H1 (cell line): ENCODE measurements at regions not wholly inside any gene's neighbourhood (a gene's known extent, or its start where the extent isn't known, plus 50 kb on each side); places are given as distances from the start of the nearest gene placed in this dataset.

ENCODE experiments used
- CTCF ChIA-PET: fragments of 300-600 bp; sonication (Branson Sonifier 250); formaldehyde crosslinking; loops from one replicate; lab custom pipeline; 2021; ENCODE audit not compliant: partially characterized antibody; lab: Charles Lee
- POLR2A ChIA-PET: fragments of 300-600 bp; sonication (Branson Sonifier 250); formaldehyde crosslinking; loops from one replicate; lab custom pipeline; 2021; ENCODE audit warnings: inconsistent platforms; ENCODE audit not compliant: partially characterized antibody; lab: Charles Lee
- DNase-seq, 2 experiments: peaks; one replicate each; pipeline versions ENCODE4 v3.0.0 to v3.0.0-alpha.2; 2010 to 2022; ENCODE audit warnings: low spot score in 2 of 2, low read depth in 1 of 2, mixed read lengths in 1 of 2
- FAIRE-seq: peaks from 2 replicates; lab custom pipeline; 2011; peaks lifted over from hg19 to GRCh38; lab: Jason Lieb, UNC
- H2AFZ ChIP-seq: 2 replicates; pipeline ENCODE4 v1.8.1; 2012; ENCODE audit warnings: low read length, inconsistent platforms
- H2AK5ac ChIP-seq: 2 replicates; pipeline ENCODE4 v1.6.1; 2013; ENCODE audit warnings: low read depth, low read length
- H2BK120ac ChIP-seq: replicated peaks from 2 replicates; pipeline ENCODE3; 2013; ENCODE audit warnings: low read depth, low read length, inconsistent platforms
- H2BK12ac ChIP-seq: 2 replicates; pipeline ENCODE4 v1.6.1; 2013; ENCODE audit warnings: low read depth, low read length
- H2BK15ac ChIP-seq: 2 replicates; pipeline ENCODE4 v1.6.1; 2013; ENCODE audit warnings: low read length
- H2BK20ac ChIP-seq: 2 replicates; pipeline ENCODE4 v1.6.1; 2013; ENCODE audit warnings: low read length
- H2BK5ac ChIP-seq: 2 replicates; pipeline ENCODE4 v1.6.1; 2013; ENCODE audit warnings: low read depth, low read length
- H3K14ac ChIP-seq: 2 replicates; pipeline ENCODE4 v1.6.1; 2013; ENCODE audit warnings: inconsistent platforms; ENCODE audit not compliant: insufficient read length
- H3K18ac ChIP-seq: 2 replicates; pipeline ENCODE4 v1.6.1; 2013; ENCODE audit warnings: low read length; ENCODE audit errors: extremely low read depth
- H3K23ac ChIP-seq: 2 replicates; pipeline ENCODE4 v1.6.1; 2013; ENCODE audit warnings: inconsistent platforms; ENCODE audit not compliant: insufficient read length
- H3K23me2 ChIP-seq: 2 replicates; pipeline ENCODE4 v1.6.1; 2013; ENCODE audit warnings: low read depth, low read length
- H3K27ac ChIP-seq: 2 replicates; pipeline ENCODE4 v1.6.1; 2011; ENCODE audit warnings: low read depth, low read length, inconsistent platforms
- H3K27me3 ChIP-seq, 4 experiments: replicated peaks in 1 of 4; 1 replicate in 1 of 4; 2 replicates in 3 of 4; pipeline versions ENCODE4 v1.6.1 to v1.8.1; 2011 to 2013; ENCODE audit warnings: low read length in 3 of 4, mild to moderate bottlenecking in 3 of 4, inconsistent platforms in 2 of 4, mixed read lengths in 2 of 4, moderate library complexity in 1 of 4; ENCODE audit not compliant: control insufficient read depth in 3 of 4, insufficient read depth in 3 of 4; ENCODE audit errors: extremely low read depth in 1 of 4
- H3K36me3 ChIP-seq, 4 experiments: 2 replicates each; pipeline versions ENCODE4 v1.6.1 to v1.8.1; 2011 to 2013; ENCODE audit warnings: mild to moderate bottlenecking in 4 of 4, low read length in 3 of 4, moderate library complexity in 2 of 4, control low read depth in 1 of 4, inconsistent platforms in 1 of 4; ENCODE audit not compliant: insufficient read depth in 4 of 4, control insufficient read depth in 2 of 4
- H3K4ac ChIP-seq: replicated peaks from 2 replicates; pipeline ENCODE3; 2013; ENCODE audit warnings: low read length, low read depth, mixed read lengths, inconsistent platforms; ENCODE audit not compliant: insufficient read length
- H3K4me1 ChIP-seq, 4 experiments: replicated peaks in 1 of 4; 1 replicate in 1 of 4; 2 replicates in 3 of 4; pipeline versions ENCODE4 v1.6.1 to v1.8.1; 2011 to 2013; ENCODE audit warnings: low read length in 3 of 4, inconsistent platforms in 2 of 4, mixed read lengths in 1 of 4; ENCODE audit not compliant: insufficient read depth in 4 of 4, control insufficient read depth in 3 of 4
- H3K4me2 ChIP-seq, 2 experiments: 2 replicates each; pipeline versions ENCODE4 v1.6.1 to v1.8.1; 2011 to 2013; ENCODE audit warnings: low read depth in 2 of 2, low read length in 2 of 2, control low read depth in 1 of 2, inconsistent platforms in 1 of 2, mild to moderate bottlenecking in 1 of 2; ENCODE audit not compliant: insufficient read depth in 1 of 2
- H3K4me3 ChIP-seq, 4 experiments: fragments of 200-600, 300-600 bp in 1 of 4; sonication (generic), shearing (Covaris generic), sonication (Bioruptor Twin) in 1 of 4; 2 replicates each; pipeline versions ENCODE4 v1.5.1 to v1.8.1; 2011 to 2016; ENCODE audit warnings: low read length in 4 of 4, low read depth in 3 of 4, control low read depth in 2 of 4, inconsistent platforms in 2 of 4, mild to moderate bottlenecking in 2 of 4, mixed read lengths in 1 of 4, moderate library complexity in 1 of 4; ENCODE audit not compliant: insufficient read depth in 2 of 4; ENCODE audit errors: extremely low read depth in 1 of 4
- H3K56ac ChIP-seq: replicated peaks from 2 replicates; pipeline ENCODE3; 2013; ENCODE audit warnings: low read depth, mild to moderate bottlenecking, mixed read lengths, low read length, inconsistent platforms; ENCODE audit not compliant: insufficient read length
- H3K79me1 ChIP-seq: 2 replicates; pipeline ENCODE4 v1.6.1; 2013; ENCODE audit warnings: low read depth, low read length, control low read depth
- H3K79me2 ChIP-seq, 2 experiments: 2 replicates each; pipeline versions ENCODE4 v1.6.1 to v1.8.1; 2012 to 2013; ENCODE audit warnings: low read length in 2 of 2, mild to moderate bottlenecking in 2 of 2, inconsistent platforms in 1 of 2; ENCODE audit not compliant: insufficient read depth in 2 of 2, control insufficient read depth in 1 of 2
- H3K9ac ChIP-seq, 4 experiments: replicated peaks in 1 of 4; 1 replicate in 1 of 4; 2 replicates in 3 of 4; pipeline versions ENCODE4 v1.6.1 to v1.8.1; 2011 to 2013; ENCODE audit warnings: low read depth in 3 of 4, low read length in 3 of 4, control low read depth in 2 of 4, mild to moderate bottlenecking in 2 of 4, moderate library complexity in 2 of 4, inconsistent platforms in 1 of 4; ENCODE audit errors: extremely low read depth in 1 of 4
- H3K9me3 ChIP-seq, 2 experiments: 2 replicates each; pipeline versions ENCODE4 v1.6.1 to v1.8.1; 2012 to 2013; ENCODE audit warnings: mild to moderate bottlenecking in 2 of 2, moderate library complexity in 2 of 2, control low read depth in 1 of 2, inconsistent platforms in 1 of 2, low read depth in 1 of 2, low read length in 1 of 2, mixed read lengths in 1 of 2; ENCODE audit not compliant: insufficient read depth in 2 of 2
- H4K20me1 ChIP-seq, 2 experiments: replicated peaks in 1 of 2; 2 replicates each; pipeline versions ENCODE3 to v1.8.1; 2011 to 2013; ENCODE audit warnings: inconsistent platforms in 2 of 2, low read length in 2 of 2, mild to moderate bottlenecking in 1 of 2; ENCODE audit not compliant: insufficient read depth in 2 of 2, control insufficient read depth in 1 of 2
- H4K5ac ChIP-seq: 2 replicates; pipeline ENCODE4 v1.6.1; 2013; ENCODE audit warnings: low read length, low read depth, mixed read lengths, inconsistent platforms; ENCODE audit not compliant: insufficient read length
- H4K8ac ChIP-seq: 2 replicates; pipeline ENCODE4 v1.8.0; 2013; ENCODE audit warnings: mild to moderate bottlenecking, moderate library complexity, low read length, inconsistent platforms; ENCODE audit not compliant: insufficient read depth; ENCODE audit errors: extremely low read depth
- H4K91ac ChIP-seq: replicated peaks from 2 replicates; pipeline ENCODE3; 2013; ENCODE audit warnings: low read length, mixed read lengths, inconsistent platforms; ENCODE audit not compliant: insufficient read length
- ATF2 ChIP-seq: IDR thresholded peaks from 2 replicates; pipeline ENCODE4 v1.6.1; 2012; ENCODE audit warnings: low read length, inconsistent platforms
- BRCA1 ChIP-seq: IDR thresholded peaks from 2 replicates; pipeline ENCODE4 v1.6.1; 2012; ENCODE audit warnings: low read depth, low read length, improper control_type of control experiment
- CREB1 ChIP-seq: IDR thresholded peaks from 2 replicates; pipeline ENCODE4 v1.6.1; 2012; ENCODE audit warnings: inconsistent platforms
- E2F6 ChIP-seq: IDR thresholded peaks from 2 replicates; pipeline ENCODE4 v1.6.1; 2012; ENCODE audit warnings: inconsistent platforms
- GTF2F1 ChIP-seq: IDR thresholded peaks from 2 replicates; pipeline ENCODE4 v1.6.1; 2012; ENCODE audit warnings: low read depth, low read length, improper control_type of control experiment, borderline replicate concordance
- JUN ChIP-seq: IDR thresholded peaks from 2 replicates; pipeline ENCODE4 v1.6.1; 2011; ENCODE audit warnings: low read depth, mild to moderate bottlenecking, improper control_type of control experiment, low read length
- POLR2A ChIP-seq, 2 experiments: IDR thresholded peaks; 1 replicate in 1 of 2; 2 replicates in 1 of 2; pipeline ENCODE4 v1.6.1; 2011; ENCODE audit warnings: low read depth in 2 of 2, low read length in 2 of 2, mild to moderate bottlenecking in 2 of 2; ENCODE audit errors: control extremely low read depth in 1 of 2
- SAP30 ChIP-seq: fragments of 300-600 bp; sonication (generic); IDR thresholded peaks from 2 replicates; pipeline ENCODE4 v1.7.1; 2012; ENCODE audit warnings: low read length, moderate library complexity, mild to moderate bottlenecking, inconsistent platforms; ENCODE audit not compliant: insufficient read depth, insufficient replicate concordance
- TCF12 ChIP-seq: IDR thresholded peaks from 2 replicates; pipeline ENCODE4 v1.6.1; 2011; ENCODE audit warnings: low read depth, mild to moderate bottlenecking, low read length
- USF2 ChIP-seq: IDR thresholded peaks from 2 replicates; pipeline ENCODE4 v1.6.1; 2011; ENCODE audit warnings: low read length, improper control_type of control experiment
- WGBS, 2 experiments: shearing (Covaris generic) in 1 of 2; methylation state at CpG; one replicate each; pipeline versions ENCODE4 v1.1.6 to v1.1.7; 2013 to 2015; ENCODE audit warnings: low lambda C conversion rate in 2 of 2, mixed read lengths in 2 of 2, inconsistent platforms in 1 of 2, low coverage in 1 of 2, missing lambda C conversion rate in 1 of 2; ENCODE audit not compliant: insufficient replicate concordance in 2 of 2, insufficient coverage in 1 of 2, insufficient read length in 1 of 2; ENCODE audit errors: extremely low coverage in 1 of 2, missing lambda C conversion rate in 1 of 2; 5-methylcytosine and 5-hydroxymethylcytosine counted together

- H3K23me2 ChIP-seq: no peaks in the 10 kb centered on the region
- no peak overlapping the region for H3K4me3 ChIP-seq
- no peaks in the 10 kb centered on the region for H3K4me1 ChIP-seq
- no peaks in the 10 kb centered on the region for H3K79me2 ChIP-seq
- no peak overlapping the region for H3K14ac ChIP-seq
- H2BK5ac ChIP-seq: no peak overlapping the region
- H2BK20ac ChIP-seq: no peak overlapping the region
- H2AK5ac ChIP-seq: no peak overlapping the region
- ChIA-PET POLR2A (no interaction called here), CTCF (interaction anchor here (1.5 kb wide), 1 partner anchor 11 kb away, joined by 4 read pairs; no protein-coding TSS in a partner anchor)
- H3K9me3 ChIP-seq: no peaks in the 10 kb centered on the region
- H2AFZ ChIP-seq: no peak overlapping the region
- H2BK12ac ChIP-seq: no peak overlapping the region
- no peak overlapping the region for H4K91ac ChIP-seq
- no peak for DNase-seq
- H3K79me1 ChIP-seq: no peaks in the 10 kb centered on the region
- no peak overlapping the region for H3K4me2 ChIP-seq
- FAIRE-seq: no peak
- no peak overlapping the region for H3K23ac ChIP-seq
- WGBS, 2 experiments: 79% methylated on average over 1 of the region's 1 CpG; no CpG with 5 or more reads in 1 of the 2 experiments
- H4K5ac ChIP-seq: no peak overlapping the region
- H3K4ac ChIP-seq: no peak overlapping the region
- H4K8ac ChIP-seq: no peak overlapping the region
- H4K20me1 ChIP-seq: no peaks in the 10 kb centered on the region
- no peaks in the 10 kb centered on the region; a peak in 1 of 7 replicates for H3K27me3 ChIP-seq
- H3K18ac ChIP-seq: no peak overlapping the region
- no peak overlapping the region for H3K56ac ChIP-seq
- no peak overlapping the region for H3K27ac ChIP-seq
- H2BK120ac ChIP-seq: no peak overlapping the region
- H3K36me3 ChIP-seq: no peaks in the 10 kb centered on the region
- no peak overlapping the region for H2BK15ac ChIP-seq
- H3K9ac ChIP-seq: no peak overlapping the region
- TF ChIP-seq SAP30: no peak
- no peak for TF ChIP-seq POLR2A (IDR thresholded peaks at IDR 0.05; ENCODE audit: control extremely low read depth in 1 of 2, low read depth in 2 of 2, low read length in 2 of 2)
- no peak for TF ChIP-seq USF2
- TF ChIP-seq E2F6: no peak
- TF ChIP-seq JUN: no peak
- no peak for TF ChIP-seq GTF2F1
- no peak for TF ChIP-seq CREB1
- TF ChIP-seq TCF12: no peak
- no peak for TF ChIP-seq BRCA1
- TF ChIP-seq ATF2: no peak
Observed at GRCh38 chr13:59274958-59275727, 888.6 kb downstream of the DIAPH3 start.
